ENCODE measurements at regions not wholly inside any gene's neighbourhood (a gene's known extent, or its start where the extent isn't known, plus 50 kb on each side); places are given as distances from the start of the nearest gene placed in this dataset.

DNA sequence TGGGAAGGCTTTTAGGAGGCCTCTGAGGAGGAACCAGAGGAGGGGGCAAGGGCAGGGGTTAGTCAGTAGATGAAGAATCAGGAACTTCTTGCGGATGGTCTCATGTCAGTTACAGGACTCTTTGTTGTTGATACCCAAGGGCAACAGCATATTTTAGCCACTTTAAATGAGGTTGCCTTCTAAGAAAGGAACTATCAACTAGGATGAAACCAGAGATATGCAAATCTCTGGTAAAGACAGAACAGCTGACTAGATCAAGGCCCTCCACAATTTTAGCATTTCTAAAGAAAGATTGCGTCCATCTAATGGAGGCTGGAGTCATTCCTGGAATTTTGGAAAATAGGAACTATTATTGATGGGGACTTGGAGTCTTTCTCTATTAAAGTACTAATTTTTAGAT lies 57.7 kb upstream of the KLF4 start:
- no peak for TF ChIP-seq REST (IDR thresholded peaks at IDR 0.05; ENCODE audit: low read depth)
- TF ChIP-seq MAX (IDR thresholded peaks at IDR 0.05): no peak
- TF ChIP-seq ZNF274 (IDR thresholded peaks at IDR 0.05; ENCODE audit: low read depth, low read length): no peak
- no peak for TF ChIP-seq ZBTB33 (IDR thresholded peaks at IDR 0.05; ENCODE audit: extremely low read depth, insufficient replicate concordance, low read length)
- TF ChIP-seq, protein P1, sequence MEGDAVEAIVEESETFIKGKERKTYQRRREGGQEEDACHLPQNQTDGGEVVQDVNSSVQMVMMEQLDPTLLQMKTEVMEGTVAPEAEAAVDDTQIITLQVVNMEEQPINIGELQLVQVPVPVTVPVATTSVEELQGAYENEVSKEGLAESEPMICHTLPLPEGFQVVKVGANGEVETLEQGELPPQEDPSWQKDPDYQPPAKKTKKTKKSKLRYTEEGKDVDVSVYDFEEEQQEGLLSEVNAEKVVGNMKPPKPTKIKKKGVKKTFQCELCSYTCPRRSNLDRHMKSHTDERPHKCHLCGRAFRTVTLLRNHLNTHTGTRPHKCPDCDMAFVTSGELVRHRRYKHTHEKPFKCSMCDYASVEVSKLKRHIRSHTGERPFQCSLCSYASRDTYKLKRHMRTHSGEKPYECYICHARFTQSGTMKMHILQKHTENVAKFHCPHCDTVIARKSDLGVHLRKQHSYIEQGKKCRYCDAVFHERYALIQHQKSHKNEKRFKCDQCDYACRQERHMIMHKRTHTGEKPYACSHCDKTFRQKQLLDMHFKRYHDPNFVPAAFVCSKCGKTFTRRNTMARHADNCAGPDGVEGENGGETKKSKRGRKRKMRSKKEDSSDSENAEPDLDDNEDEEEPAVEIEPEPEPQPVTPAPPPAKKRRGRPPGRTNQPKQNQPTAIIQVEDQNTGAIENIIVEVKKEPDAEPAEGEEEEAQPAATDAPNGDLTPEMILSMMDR (IDR thresholded peaks at IDR 0.05 in 2 of 3, conservative IDR thresholded peaks at IDR 0.05 in 1 of 3; ENCODE audit: borderline replicate concordance in 1 of 3, insufficient read depth in 1 of 3, low read depth in 2 of 3, low read length in 2 of 3): no peak
- no peak for TF ChIP-seq ELF1 (IDR thresholded peaks at IDR 0.05; ENCODE audit: borderline replicate concordance, low read depth)
- no peak for TF ChIP-seq POLR2A (IDR thresholded peaks at IDR 0.05; ENCODE audit: borderline replicate concordance, extremely low read depth, insufficient read depth, insufficient read length)
- TF ChIP-seq POLR2AphosphoS5 (IDR thresholded peaks at IDR 0.05; ENCODE audit: low read depth, low read length): no peak
- no peak for TF ChIP-seq JUND (IDR thresholded peaks at IDR 0.05)
- TF ChIP-seq EZH2 (IDR thresholded peaks at IDR 0.05): no peak
- no peak for TF ChIP-seq SIN3A (IDR thresholded peaks at IDR 0.05; ENCODE audit: low read depth)

Measured in HCT116 (cell line).